Suprapubic skin (tissue), 4 donors: ENCODE measurements at regions not wholly inside any gene's neighbourhood (a gene's known extent, or its start where the extent isn't known, plus 50 kb on each side); places are given as distances from the start of the nearest gene placed in this dataset.
"Not testable (repeated sequence)": the region's sequence is repeated elsewhere in the genome, so short reads cannot be mapped to it uniquely, and the experiment has no call there.

ENCODE experiments used
- DNase-seq, 2 donors: peaks; one replicate each; pipeline ENCODE4 v3.0.0-alpha.2; 2019; ENCODE audit warnings: low spot score in 2 of 2
- H3K27ac ChIP-seq: fragments of 200-600 bp; sonication (generic); one replicate; pipeline ENCODE4 v1.5.1; 2019
- H3K27me3 ChIP-seq: fragments of 200-600 bp; sonication (generic); one replicate; pipeline ENCODE4 v1.5.1; 2019
- H3K36me3 ChIP-seq: fragments of 200-600 bp; sonication (generic); one replicate; pipeline ENCODE4 v1.5.1; 2019
- H3K4me1 ChIP-seq: fragments of 200-600 bp; sonication (generic); one replicate; pipeline ENCODE4 v1.5.1; 2019
- H3K4me3 ChIP-seq: fragments of 200-600 bp; sonication (generic); one replicate; pipeline ENCODE4 v1.5.1; 2019; ENCODE audit warnings: mild to moderate bottlenecking
- H3K9me3 ChIP-seq: fragments of 200-600 bp; sonication (generic); one replicate; pipeline ENCODE4 v1.5.1; 2019
- EP300 ChIP-seq: sonication (generic); formaldehyde crosslinking; IDR thresholded peaks from one replicate; pipeline ENCODE4 v1.6.1; 2017; ENCODE audit warnings: antibody characterized with exemption
- POLR2A ChIP-seq, 2 donors: fragments of 450-650 bp; IDR thresholded peaks; one replicate each; pipeline ENCODE4 v1.6.1; 2017; ENCODE audit warnings: antibody characterized with exemption in 2 of 2, mild to moderate bottlenecking in 2 of 2, moderate library complexity in 2 of 2
- POLR2AphosphoS5 ChIP-seq, 3 donors: sonication (generic); formaldehyde crosslinking; IDR thresholded peaks; one replicate each; pipeline ENCODE4 v1.6.1; 2017; ENCODE audit warnings: antibody characterized with exemption in 3 of 3
- WGBS: methylation state at CpG from one replicate; pipeline ENCODE4 v1.1.5; 2018; 5-methylcytosine and 5-hydroxymethylcytosine counted together
- TF ChIP-seq, protein P1 (sequence below), 2 donors: fragments of 200-600 bp in 1 of 2; fragments of 450-650 bp in 1 of 2; sonication (generic) in 1 of 2; IDR thresholded peaks; one replicate each; pipeline ENCODE4 v1.5.1; 2016 to 2019; ENCODE audit warnings: antibody characterized with exemption in 2 of 2, mild to moderate bottlenecking in 1 of 2, moderate library complexity in 1 of 2

DNA sequence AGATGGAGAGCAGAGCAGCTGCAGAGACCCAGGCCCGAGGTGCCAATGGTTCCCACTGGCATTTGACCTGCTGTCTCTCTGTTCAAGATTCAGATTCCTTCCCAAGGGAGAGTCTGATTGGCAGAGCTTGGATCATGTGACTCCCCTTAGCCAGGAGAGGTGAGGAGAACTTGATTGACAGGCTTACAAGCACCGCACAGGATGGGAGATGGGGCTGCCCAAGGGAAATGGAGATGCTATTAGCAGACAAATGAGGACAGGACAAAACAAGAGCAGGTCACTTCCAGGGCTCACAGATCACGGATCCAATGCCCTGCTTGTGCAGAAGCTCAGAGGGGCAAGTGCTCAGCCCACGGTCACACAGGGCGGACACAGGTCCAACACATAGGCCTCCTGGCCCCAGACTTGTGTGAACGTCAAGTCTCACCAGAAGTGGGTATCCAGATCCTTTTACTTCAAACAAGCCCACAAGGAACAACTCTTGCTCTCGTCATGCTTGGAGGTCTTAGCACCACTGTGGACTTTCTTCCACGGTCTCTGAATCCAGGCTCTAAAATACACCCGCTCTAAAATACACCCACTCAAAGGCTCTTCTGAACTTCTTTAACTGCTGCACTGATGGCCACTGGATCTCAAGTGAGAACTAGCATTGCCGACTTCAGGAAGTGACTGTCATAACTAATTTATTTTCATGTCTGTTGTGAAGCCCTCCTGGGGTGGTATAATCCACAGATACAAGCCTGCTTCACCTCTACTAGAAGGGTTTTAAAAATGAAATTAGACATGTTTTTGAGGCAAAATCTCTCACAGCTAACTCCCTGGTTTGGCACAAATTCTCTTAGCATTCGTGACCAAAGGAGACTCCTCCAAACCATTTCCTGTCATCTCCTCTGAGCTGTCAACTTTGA, 274.9 kb downstream of the RRAGC start:
- H3K36me3 ChIP-seq, result no peaks in the 10 kb centered on the region
- no peak overlapping the region for H3K27ac ChIP-seq
- peak in 1 of 2 donors; percentile 29 for DNase-seq
- no peaks in the 10 kb centered on the region for H3K27me3 ChIP-seq
- H3K9me3 ChIP-seq, result no peaks in the 10 kb centered on the region
- H3K4me3 ChIP-seq, result no peak overlapping the region
- 74% methylated on average over 11 of the region's 11 CpGs for WGBS
- H3K4me1 ChIP-seq, result peaks cover 7% of the 10 kb centered on the region
- TF ChIP-seq POLR2A (IDR thresholded peaks at IDR 0.05), result no peak
- TF ChIP-seq, protein P1, sequence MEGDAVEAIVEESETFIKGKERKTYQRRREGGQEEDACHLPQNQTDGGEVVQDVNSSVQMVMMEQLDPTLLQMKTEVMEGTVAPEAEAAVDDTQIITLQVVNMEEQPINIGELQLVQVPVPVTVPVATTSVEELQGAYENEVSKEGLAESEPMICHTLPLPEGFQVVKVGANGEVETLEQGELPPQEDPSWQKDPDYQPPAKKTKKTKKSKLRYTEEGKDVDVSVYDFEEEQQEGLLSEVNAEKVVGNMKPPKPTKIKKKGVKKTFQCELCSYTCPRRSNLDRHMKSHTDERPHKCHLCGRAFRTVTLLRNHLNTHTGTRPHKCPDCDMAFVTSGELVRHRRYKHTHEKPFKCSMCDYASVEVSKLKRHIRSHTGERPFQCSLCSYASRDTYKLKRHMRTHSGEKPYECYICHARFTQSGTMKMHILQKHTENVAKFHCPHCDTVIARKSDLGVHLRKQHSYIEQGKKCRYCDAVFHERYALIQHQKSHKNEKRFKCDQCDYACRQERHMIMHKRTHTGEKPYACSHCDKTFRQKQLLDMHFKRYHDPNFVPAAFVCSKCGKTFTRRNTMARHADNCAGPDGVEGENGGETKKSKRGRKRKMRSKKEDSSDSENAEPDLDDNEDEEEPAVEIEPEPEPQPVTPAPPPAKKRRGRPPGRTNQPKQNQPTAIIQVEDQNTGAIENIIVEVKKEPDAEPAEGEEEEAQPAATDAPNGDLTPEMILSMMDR (IDR thresholded peaks at IDR 0.05), result no peak

DNA sequence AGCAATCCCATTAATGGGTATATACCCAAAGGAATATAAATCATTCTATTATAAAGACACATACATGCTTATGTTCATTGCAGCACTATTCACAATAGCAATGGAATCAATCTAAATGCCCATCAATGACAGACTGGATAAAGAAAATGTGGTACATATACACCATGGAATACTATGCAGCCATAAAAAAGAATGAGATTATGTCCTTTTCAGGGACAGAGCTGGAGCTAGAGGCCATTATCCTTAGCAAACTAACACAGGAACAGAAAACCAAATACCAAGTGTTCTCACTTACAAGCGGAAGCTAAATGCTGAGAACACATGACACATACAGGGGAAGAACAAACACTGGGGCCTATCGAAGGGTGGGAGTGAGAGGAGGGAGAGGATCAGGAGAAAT, 276.3 kb downstream of the RRAGC start:
- H3K27me3 ChIP-seq, result peaks cover 13% of the 10 kb centered on the region
- DNase-seq, H3K36me3 ChIP-seq, H3K4me3 ChIP-seq, H3K27ac ChIP-seq, H3K9me3 ChIP-seq, H3K4me1 ChIP-seq: not testable (repeated sequence)
- 85% methylated on average over 2 of the region's 2 CpGs for WGBS

DNA sequence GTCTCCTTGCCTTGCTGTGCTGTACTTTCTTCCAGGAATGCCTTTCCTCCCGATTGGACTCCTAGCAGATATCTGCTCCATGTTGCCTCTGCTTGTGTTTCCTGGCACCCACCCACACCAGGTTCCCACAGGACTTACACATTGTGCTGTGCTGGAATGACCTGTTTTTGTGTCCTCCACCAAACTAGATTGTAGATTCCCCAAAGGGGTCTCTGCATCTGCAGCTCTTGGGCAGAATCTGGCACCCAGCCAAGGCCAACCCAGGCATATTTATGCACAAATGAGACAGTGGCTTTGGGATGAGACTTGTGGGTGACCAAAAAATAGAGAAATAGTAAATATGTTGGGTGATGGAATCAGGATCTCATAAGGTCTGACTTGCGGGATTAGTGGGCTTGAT, 278.2 kb downstream of the RRAGC start:
- Histone ChIP-seq H3K27me3 (peaks cover 27% of the 10 kb centered on the region), H3K27ac (no peak overlapping the region)

DNA sequence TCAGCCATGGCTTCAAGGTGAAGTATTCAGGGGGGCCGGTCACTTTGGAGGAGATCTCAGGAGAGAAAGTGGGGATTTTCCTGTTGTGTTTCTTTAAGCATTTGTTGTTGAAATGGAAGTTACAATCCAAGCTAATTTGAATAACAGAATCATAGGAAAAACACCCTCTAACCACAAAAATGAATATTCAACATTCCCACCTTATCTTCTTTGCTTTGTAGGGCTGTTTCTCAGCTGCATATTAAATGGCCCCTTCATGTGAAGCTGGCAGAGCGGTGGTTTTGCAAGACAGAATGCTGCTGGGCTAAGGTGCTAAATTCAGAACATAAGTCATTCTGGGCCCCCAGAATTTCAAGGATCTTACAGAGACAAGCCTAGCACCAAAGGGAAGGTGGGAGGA, 279.0 kb downstream of the RRAGC start:
- peak in 1 of 2 donors; percentile 3 for DNase-seq
- Histone ChIP-seq H3K36me3 (no peaks in the 10 kb centered on the region), H3K27ac (no peak overlapping the region), H3K4me3 (no peak overlapping the region), H3K9me3 (no peaks in the 10 kb centered on the region), H3K27me3 (peaks cover 32% of the 10 kb centered on the region), H3K4me1 (peaks cover 7% of the 10 kb centered on the region)
- TF ChIP-seq, protein P1 (IDR thresholded peaks at IDR 0.05), result no peak
- TF ChIP-seq POLR2A (IDR thresholded peaks at IDR 0.05) (no peak), EP300 (no peak), POLR2AphosphoS5 (IDR thresholded peaks at IDR 0.05) (no peak)
- whole genome bisulfite sequencing, result 70% methylated on average over 2 of the region's 2 CpGs

More for the DNA sequence above, 278.2 kb downstream of the RRAGC start:
- no peak overlapping the region for H3K4me3 ChIP-seq
- H3K36me3 ChIP-seq, result no peaks in the 10 kb centered on the region
- H3K9me3 ChIP-seq, result no peaks in the 10 kb centered on the region
- H3K4me1 ChIP-seq, result peaks cover 7% of the 10 kb centered on the region
- no peak for TF ChIP-seq EP300
- TF ChIP-seq, protein P1 (IDR thresholded peaks at IDR 0.05), result no peak
- no peak for TF ChIP-seq POLR2A (IDR thresholded peaks at IDR 0.05)
- no peak for TF ChIP-seq POLR2AphosphoS5 (IDR thresholded peaks at IDR 0.05)
- WGBS, result 45% methylated on average over 2 of the region's 2 CpGs
- DNase-seq, result peak; percentile 40 to 55

DNA sequence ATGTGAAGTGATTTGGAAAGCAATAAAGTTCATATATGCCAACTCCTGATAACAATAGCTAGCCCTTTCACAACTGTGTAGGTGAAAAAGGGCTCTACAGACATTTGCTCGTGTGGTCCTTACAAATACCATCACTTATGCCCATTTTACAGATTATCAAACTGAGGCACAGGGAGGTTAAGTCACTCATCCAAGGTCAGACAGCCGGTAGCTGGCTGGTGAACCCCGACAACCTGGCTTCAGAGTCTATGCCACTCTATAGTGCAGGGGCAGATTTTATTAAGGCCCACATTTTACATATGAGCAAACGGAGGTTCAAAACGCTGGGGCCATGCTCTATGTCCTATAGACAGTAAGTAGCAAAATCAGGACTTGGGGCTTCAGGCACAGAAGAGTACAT, 280.5 kb downstream of the RRAGC start:
- 84% methylated on average over 5 of the region's 5 CpGs for WGBS
- H3K27ac ChIP-seq, result no peak overlapping the region
- no peaks in the 10 kb centered on the region for H3K9me3 ChIP-seq
- DNase-seq, result peak in 1 of 2 donors; percentile 35
- no peaks in the 10 kb centered on the region for H3K36me3 ChIP-seq
- TF ChIP-seq, protein P1 (IDR thresholded peaks at IDR 0.05), result no peak
- TF ChIP-seq POLR2A (IDR thresholded peaks at IDR 0.05) (no peak), POLR2AphosphoS5 (IDR thresholded peaks at IDR 0.05) (no peak), EP300 (no peak)
- no peak overlapping the region for H3K4me3 ChIP-seq
- peaks cover 32% of the 10 kb centered on the region for H3K27me3 ChIP-seq
- H3K4me1 ChIP-seq, result peaks cover 7% of the 10 kb centered on the region
